ENCODE measurements at regions not wholly inside any gene's neighbourhood (a gene's known extent, or its start where the extent isn't known, plus 50 kb on each side); places are given as distances from the start of the nearest gene placed in this dataset.

- DNase-seq, result no peak
Measured at GRCh38 chr13:50104493-50104892, 89.2 kb downstream of the KCNRG start.

GRCh38 chr13:50106559-50106958, 91.3 kb downstream of the KCNRG start:
- no peak for DNase-seq

GRCh38 chr13:50107205-50107604, 92.0 kb downstream of the KCNRG start:
- DNase-seq, result no peak

- DNase-seq, result no peak
Measured at GRCh38 chr13:50114961-50115360, 99.7 kb downstream of the KCNRG start.

- DNase-seq, result no peak
Measured at GRCh38 chr13:50115695-50116094, 100.5 kb downstream of the KCNRG start.

GRCh38 chr13:50116430-50116973, 101.3 kb downstream of the KCNRG start:
- DNase-seq, result no peak

- no peak for DNase-seq
Measured at GRCh38 chr13:50119591-50119990, 104.3 kb downstream of the KCNRG start.

- DNase-seq, result no peak
Measured at GRCh38 chr13:50122455-50122854, 107.2 kb downstream of the KCNRG start.

- no peak for DNase-seq
Measured at GRCh38 chr13:50123002-50123401, 107.8 kb downstream of the KCNRG start.

- peak; percentile 50 for DNase-seq
Measured at GRCh38 chr13:50123515-50123861, 108.2 kb downstream of the KCNRG start.

GRCh38 chr13:50123862-50124535, 108.8 kb downstream of the KCNRG start:
- no peak for DNase-seq

- DNase-seq, result peak; percentile 97
Measured at GRCh38 chr13:50124536-50125303, 109.5 kb downstream of the KCNRG start.

GRCh38 chr13:50125304-50125553, 110.0 kb downstream of the KCNRG start:
- DNase-seq, result peak; percentile 80

- DNase-seq, result no peak
Measured at GRCh38 chr13:50125554-50126262, 110.5 kb downstream of the KCNRG start.

- peak; percentile 48 for DNase-seq
Measured at GRCh38 chr13:50126263-50126992, 111.2 kb downstream of the KCNRG start.

GRCh38 chr13:50126993-50127725, 111.9 kb downstream of the KCNRG start:
- DNase-seq, result no peak

GRCh38 chr13:50127726-50128291, 112.6 kb downstream of the KCNRG start:
- no peak for DNase-seq

- DNase-seq, result no peak
Measured at GRCh38 chr13:50128428-50128931, 113.2 kb downstream of the KCNRG start.

GRCh38 chr13:50129081-50129705, 113.9 kb downstream of the KCNRG start:
- no peak for DNase-seq

GRCh38 chr13:50129706-50130122, 114.5 kb downstream of the KCNRG start:
- DNase-seq, result peak; percentile 37

Data from skin of body (tissue), 1 donor.